Forelimb muscle (tissue), 1 donor: ENCODE measurements at regions not wholly inside any gene's neighbourhood (a gene's known extent, or its start where the extent isn't known, plus 50 kb on each side); places are given as distances from the start of the nearest gene placed in this dataset.
"Not testable (repeated sequence)": the region's sequence is repeated elsewhere in the genome, so short reads cannot be mapped to it uniquely, and the experiment has no call there.

Experiments
- DNase-seq: peaks from one replicate; pipeline ENCODE4 v3.0.0-alpha.2; 2013; ENCODE audit warnings: low read depth

DNA sequence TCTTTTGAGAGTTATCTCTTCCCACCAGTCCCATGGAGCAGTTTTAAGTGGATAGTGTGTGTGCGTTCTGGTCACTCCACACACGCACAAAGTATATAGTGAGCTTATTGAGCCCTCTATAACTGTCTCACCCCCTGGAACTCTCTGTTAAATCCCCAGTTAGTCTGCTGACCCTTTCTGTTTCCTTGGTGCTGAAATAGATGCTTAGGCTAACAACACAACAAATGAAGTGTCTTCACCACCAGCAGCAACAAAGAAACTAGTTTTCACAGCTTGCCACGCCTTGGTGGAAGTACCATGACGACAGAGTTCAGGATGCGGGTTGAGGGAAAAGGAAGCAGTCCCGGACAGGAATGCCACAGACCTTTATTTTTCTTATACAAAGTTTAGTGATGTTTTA, 203.5 kb upstream of the TMEFF2 start:
- no peak for DNase-seq

DNA sequence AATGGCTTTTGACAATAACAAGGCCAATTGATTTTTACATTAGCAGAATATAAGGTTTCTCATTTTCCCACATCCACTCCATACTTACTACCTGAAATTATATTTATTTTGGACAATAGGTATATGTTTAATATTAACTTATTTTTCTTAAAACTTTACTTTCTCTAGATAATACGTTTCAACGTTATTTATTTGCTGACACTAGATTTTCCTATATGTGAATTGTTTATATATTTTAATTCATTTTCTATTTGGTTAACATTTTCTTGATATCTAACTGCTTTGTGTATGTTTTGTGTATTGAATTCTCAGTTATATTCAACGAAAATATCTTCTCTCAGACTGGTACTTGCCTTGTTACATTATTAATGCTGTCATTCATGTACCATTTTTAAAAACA, 199.9 kb upstream of the TMEFF2 start:
- no peak for DNase-seq

DNA sequence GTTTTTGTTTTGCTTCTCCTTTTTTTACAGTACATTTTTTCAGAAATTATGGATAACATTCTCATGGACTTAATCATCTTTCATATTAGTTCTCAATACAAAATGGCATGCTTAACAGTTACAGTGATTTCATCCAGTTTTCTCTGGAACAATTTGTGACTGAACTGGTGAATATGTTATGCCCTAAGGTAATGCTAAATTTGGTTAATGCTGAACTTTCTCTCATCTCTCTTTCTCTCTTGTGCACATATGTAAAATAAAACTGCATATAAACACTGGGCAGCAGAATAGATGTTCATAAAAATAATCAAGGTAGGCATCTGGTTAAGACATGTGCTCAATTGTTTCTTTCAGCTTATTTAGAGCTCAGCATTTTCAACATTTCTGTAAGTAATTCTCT, 196.3 kb upstream of the TMEFF2 start:
- DNase-seq = no peak

- DNase-seq = no peak
Observed at GRCh38 chr2:192390401-192390800, 195.7 kb upstream of the TMEFF2 start.

DNA sequence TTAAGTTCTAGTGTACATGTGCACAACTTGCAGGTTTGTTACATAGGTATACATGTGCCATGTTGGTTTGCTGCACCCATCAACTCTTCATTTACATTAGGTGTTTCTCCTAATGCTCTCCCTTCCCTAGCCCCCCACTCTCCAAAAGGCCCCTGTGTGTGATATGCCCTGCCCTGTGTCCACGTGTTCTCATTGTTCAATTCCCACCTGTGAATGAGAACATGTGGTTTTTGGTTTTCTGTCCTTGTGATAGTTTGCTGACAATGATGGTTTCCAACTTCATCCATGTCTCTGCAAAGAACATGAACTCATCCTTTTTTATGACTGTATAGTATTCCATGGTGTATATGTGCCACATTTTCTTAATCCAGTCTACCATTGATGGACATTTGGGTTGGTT, 189.5 kb upstream of the TMEFF2 start:
- not testable (repeated sequence) for DNase-seq

DNA sequence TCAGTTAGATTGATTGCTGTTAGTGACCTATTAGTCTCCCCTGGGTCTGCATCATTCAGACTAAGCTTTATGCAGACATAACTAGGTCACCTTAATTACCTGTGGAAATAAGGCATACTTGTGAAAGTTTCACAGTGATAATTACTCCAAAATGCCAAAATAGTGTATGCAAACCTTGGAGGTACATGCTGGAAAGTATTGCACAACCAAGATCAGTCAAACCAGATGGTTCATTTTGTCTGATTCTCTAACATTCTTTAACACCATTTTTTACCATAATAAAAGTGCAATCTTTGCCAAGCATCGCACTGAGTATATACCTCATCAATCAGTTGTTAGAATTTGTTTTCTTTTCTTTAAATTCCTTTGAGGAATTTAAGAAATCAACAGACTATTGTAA, 186.3 kb upstream of the TMEFF2 start:
- no peak for DNase-seq

DNA sequence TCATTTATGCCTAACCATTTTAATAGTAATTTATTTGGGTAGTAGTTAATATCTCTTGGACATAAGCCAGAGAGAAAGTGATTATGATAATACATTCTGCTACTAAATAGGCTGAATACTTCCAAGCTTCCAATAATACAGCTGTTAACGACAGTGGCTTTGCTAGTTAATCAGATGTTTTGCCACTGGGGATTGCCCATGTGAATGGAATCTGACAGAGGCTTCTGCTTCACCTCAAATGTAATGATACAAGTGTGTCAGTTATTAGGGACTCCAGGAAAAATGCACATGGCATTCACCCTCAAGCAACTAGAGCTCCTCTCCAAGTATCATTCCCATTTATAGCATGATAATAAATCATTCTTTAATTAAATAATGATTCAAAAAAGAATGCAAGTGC, 185.0 kb upstream of the TMEFF2 start:
- no peak for DNase-seq

- no peak for DNase-seq
Observed at GRCh38 chr2:192377173-192377572, 182.4 kb upstream of the TMEFF2 start.

DNA sequence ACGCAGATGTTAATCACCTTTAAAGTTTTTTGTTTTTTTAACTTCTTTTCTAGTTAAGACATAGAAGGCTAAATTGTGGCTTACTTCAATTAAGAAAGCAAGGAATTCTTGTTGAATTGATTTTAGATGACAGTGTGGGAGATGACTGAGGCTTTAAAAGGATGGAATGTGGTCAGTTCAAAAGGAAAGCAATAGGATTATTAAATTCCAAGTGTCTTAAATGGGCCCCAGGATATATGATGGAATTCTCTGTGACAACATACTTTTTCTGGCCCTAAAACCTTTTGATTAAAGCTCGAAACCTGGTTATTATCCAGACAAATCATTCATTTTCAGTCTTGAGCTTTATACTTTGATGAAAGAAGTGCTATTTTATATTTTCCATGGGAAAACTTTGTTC, 179.0 kb upstream of the TMEFF2 start:
- no peak for DNase-seq

GRCh38 chr2:192373221-192373620, 178.5 kb upstream of the TMEFF2 start:
- DNase-seq = no peak

DNA sequence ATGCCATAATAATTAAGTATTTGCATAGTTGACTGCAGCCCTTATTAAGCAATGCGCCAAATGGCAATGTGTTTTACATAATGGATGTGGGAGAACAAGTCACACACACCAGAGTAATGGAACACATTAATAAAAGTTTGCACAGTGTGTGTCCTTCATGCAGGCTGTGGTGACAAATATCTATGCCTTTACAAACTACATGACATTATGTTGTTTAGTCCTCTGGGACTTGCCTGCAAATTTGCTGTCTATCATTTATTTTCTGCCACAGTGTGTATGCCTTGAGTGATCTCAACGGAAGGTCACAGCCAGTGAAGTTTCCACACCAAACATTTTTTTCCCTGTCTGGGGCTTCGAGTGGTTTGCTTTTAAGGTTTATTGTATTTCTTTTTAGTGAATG, 175.2 kb upstream of the TMEFF2 start:
- DNase-seq = no peak

DNA sequence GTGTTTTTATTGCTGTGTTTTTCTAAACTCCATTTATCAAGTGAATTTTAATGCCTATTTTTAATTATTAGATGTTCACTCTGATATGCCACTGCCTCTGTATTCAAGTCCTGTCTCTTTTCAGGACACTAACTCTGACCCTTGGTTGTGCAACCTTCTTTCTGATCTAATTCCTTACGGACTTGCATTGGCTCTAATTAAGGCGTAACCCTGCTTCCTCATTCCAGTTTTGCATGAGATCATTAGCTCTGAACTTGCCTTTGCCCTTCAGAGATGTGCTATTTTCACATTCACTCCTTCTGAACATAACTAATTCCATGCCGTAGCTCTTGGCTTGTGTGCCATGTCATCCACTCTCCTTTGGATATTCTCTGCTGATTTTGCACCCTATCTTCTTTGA, 162.5 kb upstream of the TMEFF2 start:
- DNase-seq = no peak

DNA sequence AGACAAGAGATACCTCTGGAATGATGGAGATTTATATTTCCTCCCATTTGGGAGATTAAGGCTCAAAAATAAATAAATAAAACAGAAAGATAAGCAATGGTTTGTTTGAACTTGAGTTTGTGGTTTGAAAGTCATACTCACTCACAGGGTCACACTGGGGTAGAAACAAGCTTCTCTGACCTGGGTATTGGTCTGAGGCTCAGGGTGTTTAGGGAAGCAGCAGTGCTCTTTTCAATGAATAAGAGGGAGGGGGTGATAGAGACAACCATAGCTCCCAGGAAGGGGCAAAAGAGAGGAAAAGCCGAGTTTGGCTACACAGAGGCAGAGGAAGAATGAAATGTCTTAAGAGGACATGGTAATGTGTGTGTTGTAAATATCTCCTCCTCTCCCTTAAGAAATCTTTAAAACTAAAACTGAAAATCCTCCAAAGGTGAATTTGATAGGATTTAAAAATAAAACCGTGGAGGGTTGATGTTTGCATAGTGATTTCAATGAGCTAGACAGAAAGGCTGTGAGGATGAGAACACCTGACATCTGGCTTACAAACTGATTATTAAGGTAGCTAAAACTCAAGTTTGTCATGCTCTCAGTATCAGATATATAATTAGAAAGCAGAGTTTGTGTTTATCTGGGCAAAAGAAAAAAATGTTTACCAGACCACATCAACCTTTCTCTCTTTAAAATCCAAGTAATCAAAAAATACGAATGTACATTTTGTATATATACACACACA, 159.9 kb upstream of the TMEFF2 start:
- no peak for DNase-seq

GRCh38 chr2:192347542-192347941, 152.8 kb upstream of the TMEFF2 start:
- DNase-seq = no peak

DNA sequence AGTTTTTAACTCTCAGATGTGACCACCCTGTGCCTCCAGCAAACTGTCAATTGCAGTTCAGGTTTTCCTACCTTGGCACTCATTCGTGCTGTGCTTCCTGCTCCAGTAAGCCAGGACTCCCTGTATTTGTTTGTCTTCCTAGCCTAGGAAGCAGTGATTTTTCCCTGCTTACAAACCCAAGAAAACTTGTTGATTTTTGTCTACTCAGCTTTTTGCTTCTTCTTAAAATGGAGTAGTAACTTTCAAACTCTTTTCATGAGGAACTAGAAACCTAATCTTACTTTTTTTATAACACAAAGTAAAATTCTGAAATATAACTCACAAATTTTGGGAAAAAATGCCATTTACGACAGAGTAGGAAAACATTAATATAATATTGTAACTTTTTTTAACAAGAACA, 150.6 kb upstream of the TMEFF2 start:
- DNase-seq = no peak

DNA sequence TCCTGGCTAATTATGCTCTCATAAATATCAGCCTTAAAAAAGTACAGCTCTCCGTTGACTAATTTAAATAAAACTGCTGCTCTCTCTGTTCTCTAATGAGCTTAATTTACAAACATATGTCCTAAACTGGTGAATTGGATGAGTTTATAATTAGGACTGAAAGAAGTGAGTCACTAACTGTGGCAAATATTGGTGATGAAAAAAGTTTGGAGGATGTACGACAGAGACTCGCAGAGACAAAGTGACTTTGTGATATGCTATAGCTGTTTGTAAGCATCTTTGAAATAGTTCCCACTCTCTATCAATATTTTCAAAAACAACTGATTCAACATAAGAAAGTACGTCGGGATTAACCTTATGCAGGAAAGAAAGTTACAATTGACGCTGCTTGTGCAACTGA, 138.9 kb upstream of the TMEFF2 start:
- no peak for DNase-seq

GRCh38 chr2:192328297-192328696, 133.6 kb upstream of the TMEFF2 start:
- DNase-seq = no peak

DNA sequence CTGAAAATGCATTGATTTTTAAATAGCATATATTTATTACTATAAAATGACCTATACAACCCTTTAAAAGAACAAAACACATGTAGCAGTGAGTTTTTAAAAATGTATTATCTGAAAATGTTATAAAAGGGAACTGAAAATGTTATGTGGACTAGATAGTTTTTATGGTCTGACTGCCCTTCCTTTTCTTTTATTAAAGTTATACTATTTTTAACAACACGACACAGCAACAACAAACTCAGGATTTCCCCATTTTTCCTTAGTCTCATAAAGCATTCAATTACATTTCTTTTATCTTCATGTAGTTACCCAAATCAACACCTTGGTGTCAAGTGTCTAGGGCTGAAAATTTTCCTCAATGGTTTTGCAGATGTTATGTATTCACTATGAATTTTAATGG, 132.8 kb upstream of the TMEFF2 start:
- no peak for DNase-seq

DNA sequence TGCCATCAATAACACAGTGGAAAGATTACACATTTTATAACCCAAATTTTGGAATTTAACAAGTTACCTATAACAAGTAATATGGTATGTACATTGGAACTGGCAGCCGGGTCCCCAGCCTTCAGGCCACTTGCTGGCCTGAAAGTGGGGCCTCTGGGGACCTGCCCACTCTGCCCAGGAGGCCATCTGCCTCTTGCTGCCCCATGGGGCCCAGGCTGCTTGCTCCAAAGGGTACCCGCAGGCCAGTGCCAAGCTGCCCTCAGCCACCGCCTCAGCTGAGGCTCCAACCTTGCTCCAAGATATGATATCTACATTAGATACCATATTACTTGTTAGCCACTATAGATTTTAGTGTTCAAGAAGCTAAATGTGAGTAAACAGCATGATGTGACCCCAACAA, 120.8 kb upstream of the TMEFF2 start:
- no peak for DNase-seq

DNA sequence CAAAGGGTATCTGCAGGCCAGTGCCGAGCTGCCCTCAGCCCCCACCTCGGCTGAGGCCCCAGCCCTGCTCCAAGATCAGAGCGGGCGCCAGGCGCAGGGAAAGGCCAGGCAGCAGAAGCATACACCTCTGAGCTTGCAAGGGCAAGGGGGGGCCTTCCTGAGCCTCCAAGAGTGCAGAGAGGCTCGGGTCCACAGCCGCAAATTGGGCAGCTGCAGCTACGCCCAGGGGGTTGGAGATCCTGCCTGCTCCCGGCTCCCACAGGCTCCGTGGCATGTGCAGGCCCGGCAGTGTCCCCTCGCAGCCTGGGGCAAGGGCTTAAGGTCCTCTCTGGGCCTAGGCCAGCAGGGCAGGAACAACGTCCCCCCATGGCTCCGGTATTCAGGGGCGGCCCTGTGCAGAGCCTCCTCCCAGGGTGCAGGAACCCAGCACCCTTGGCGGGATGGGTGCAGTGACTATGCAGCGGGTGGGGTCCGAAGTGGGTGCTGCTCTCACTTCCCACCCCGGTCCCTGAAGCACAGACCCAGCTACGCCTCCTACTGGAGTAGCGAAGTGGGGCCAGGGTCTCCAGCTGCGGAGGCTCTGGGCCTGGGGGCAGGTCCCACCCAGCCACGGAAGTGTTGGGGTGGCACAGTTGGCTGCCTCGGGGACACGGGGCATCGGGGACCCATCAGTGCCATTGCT, 120.2 kb upstream of the TMEFF2 start:
- no peak for DNase-seq

DNA sequence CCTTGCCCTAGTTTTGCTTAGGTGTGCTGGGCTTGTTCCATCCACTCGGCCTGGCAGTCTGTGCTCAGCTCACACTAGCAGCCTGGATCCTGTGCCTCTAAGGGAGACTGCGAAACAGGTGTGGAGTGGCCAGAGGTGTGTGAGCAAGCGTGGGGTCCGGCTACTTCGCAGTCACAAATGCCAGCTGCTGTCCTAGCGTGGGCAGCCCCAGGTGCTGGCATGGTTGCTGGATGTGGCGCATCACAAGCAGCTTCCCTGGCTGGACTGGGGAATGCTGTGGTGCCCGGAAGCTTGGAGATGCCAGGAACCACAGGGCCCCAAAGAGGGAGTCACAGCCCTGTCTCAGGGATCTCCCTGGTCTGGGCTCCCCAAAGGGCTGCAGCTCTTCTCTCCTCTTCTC, 119.0 kb upstream of the TMEFF2 start:
- no peak for DNase-seq

DNA sequence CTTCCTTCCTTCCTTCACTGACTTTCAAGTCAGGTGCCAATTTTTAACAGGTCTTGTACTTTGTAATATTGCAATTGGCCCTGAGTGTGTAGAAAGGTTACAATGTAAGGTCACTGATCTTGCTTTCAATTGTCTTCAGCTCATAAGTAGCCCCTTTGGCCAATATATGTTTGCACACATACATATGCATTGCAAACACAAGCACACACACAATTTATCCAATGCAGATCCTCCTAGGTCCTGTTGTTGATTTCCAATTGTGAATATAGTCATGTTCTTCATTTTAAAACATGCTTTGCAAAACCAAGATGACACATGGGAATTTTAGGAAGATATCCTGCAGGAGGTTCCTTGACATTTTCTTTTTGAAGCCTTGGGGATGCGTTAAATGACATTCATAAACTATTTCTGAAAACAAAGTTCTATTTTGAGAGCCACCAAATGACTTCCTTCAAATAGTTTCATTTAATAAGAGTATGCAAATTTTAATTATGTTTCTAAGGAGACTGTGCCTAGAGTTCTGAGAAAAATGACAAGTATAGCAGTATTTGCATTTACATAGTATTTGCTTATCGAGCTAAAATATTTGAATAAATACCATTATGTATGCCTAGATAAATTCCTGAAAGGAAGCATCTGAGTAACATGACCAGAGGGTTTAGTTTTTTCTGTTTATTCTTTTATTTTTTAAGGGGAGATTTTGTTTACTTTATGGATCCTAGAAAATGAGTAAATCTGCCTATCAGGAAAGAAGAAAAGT, 117.1 kb upstream of the TMEFF2 start:
- DNase-seq = no peak

GRCh38 chr2:192307530-192307929, 112.8 kb upstream of the TMEFF2 start:
- DNase-seq = no peak
